Left colon (tissue), 2 donors: ENCODE measurements at regions not wholly inside any gene's neighbourhood (a gene's known extent, or its start where the extent isn't known, plus 50 kb on each side); places are given as distances from the start of the nearest gene placed in this dataset.
"Not testable (repeated sequence)": the region's sequence is repeated elsewhere in the genome, so short reads cannot be mapped to it uniquely, and the experiment has no call there.

ENCODE experiments used
- ATAC-seq: fragments of 200-7000 bp; cut with Tn5 transposase; one replicate; pipeline ENCODE4 v1.9.1; 2020; ENCODE audit warnings: mild to moderate bottlenecking, moderate library complexity
- DNase-seq, 2 donors: peaks; one replicate each; pipeline ENCODE4 v3.0.0-alpha.2; 2020
- intact Hi-C, 2 donors: fragments of 100-400 bp; cut with DNase I in 1 of 2; cut with micrococcal nuclease in 1 of 2; formaldehyde crosslinking; loops; one replicate each; pipeline versions ENCODE4 v1.11.2 to v1.14.0; 2022; cut with DNase I, micrococcal nuclease
- donor health status: DM: no; HTN: no; CAD: no.
- donor health status: DM: yes; HTN: yes; CAD: no.

GRCh38 chr1:228841632-228842031, 106.4 kb downstream of the RHOU start:
- intact Hi-C loops, result no loop called here
- ATAC-seq (no peak), DNase-seq (no peak)

GRCh38 chr1:228842094-228842775, 107.0 kb downstream of the RHOU start:
- intact Hi-C loops, result no loop called here
- ATAC-seq, result no peak
- no peak for DNase-seq

- intact Hi-C loops, result no loop called here
- ATAC-seq (no peak), DNase-seq (no peak)
Measured at GRCh38 chr1:228845101-228845500, 109.8 kb downstream of the RHOU start.

GRCh38 chr1:228846952-228847351, 111.7 kb downstream of the RHOU start:
- ATAC-seq, result no peak
- DNase-seq, result no peak
- intact Hi-C loops, result no loop called here

GRCh38 chr1:228847451-228847850, 112.2 kb downstream of the RHOU start:
- intact Hi-C loops, ATAC-seq, DNase-seq: not testable (repeated sequence)

- peak; percentile 2 for ATAC-seq
- intact Hi-C loops, result no loop called here
- DNase-seq, result no peak
Measured at GRCh38 chr1:228848406-228848805, 113.1 kb downstream of the RHOU start.

GRCh38 chr1:228849011-228849541, 113.8 kb downstream of the RHOU start:
- ATAC-seq, result peak; percentile 80
- DNase-seq, result no peak
- intact Hi-C loops, result no loop called here

GRCh38 chr1:228850141-228851100, 115.1 kb downstream of the RHOU start:
- ATAC-seq (peak; percentile 67), DNase-seq (no peak)
- intact Hi-C loops, result no loop called here

GRCh38 chr1:228851193-228851592, 115.9 kb downstream of the RHOU start:
- ATAC-seq (no peak), DNase-seq (no peak)
- intact Hi-C loops, result no loop called here

GRCh38 chr1:228851618-228852017, 116.3 kb downstream of the RHOU start:
- no peak for ATAC-seq
- no peak for DNase-seq
- intact Hi-C loops, result no loop called here

GRCh38 chr1:228852024-228852423, 116.7 kb downstream of the RHOU start:
- ATAC-seq, result peak; percentile 76
- DNase-seq, result peak; percentile 51 to 54
- intact Hi-C loops, result no loop called here

GRCh38 chr1:228852511-228853088, 117.3 kb downstream of the RHOU start:
- ATAC-seq (no peak), DNase-seq (no peak)
- intact Hi-C loops, result no loop called here

- ATAC-seq (no peak), DNase-seq (no peak)
- intact Hi-C loops, result no loop called here
Measured at GRCh38 chr1:228853191-228853590, 117.9 kb downstream of the RHOU start.

- ATAC-seq (no peak), DNase-seq (no peak)
Measured at GRCh38 chr1:228853637-228854036, 118.4 kb downstream of the RHOU start.

GRCh38 chr1:228854907-228855306, 119.6 kb downstream of the RHOU start:
- ATAC-seq (no peak), DNase-seq (no peak)
- intact Hi-C loops, result no loop called here

More at GRCh38 chr1:228853637-228854036, 118.4 kb downstream of the RHOU start:
- intact Hi-C loops, result no loop called here

GRCh38 chr1:228857611-228858010, 122.3 kb downstream of the RHOU start:
- intact Hi-C loops, result no loop called here
- DNase-seq, result no peak
- no peak for ATAC-seq

- DNase-seq, result peak; percentile 48 to 67
- peak; percentile 94 for ATAC-seq
- intact Hi-C loops, result no loop called here
Measured at GRCh38 chr1:228860911-228861831, 125.9 kb downstream of the RHOU start.

GRCh38 chr1:228861832-228862180, 126.5 kb downstream of the RHOU start:
- ATAC-seq (no peak), DNase-seq (no peak)
- intact Hi-C loops, result no loop called here
